Kidney epithelial cell (primary cell): ENCODE measurements at regions not wholly inside any gene's neighbourhood (a gene's known extent, or its start where the extent isn't known, plus 50 kb on each side); places are given as distances from the start of the nearest gene placed in this dataset.
"Not testable (repeated sequence)": the region's sequence is repeated elsewhere in the genome, so short reads cannot be mapped to it uniquely, and the experiment has no call there.

Experiments used
- DNase-seq: peaks from one replicate; pipeline ENCODE4 v3.0.0-alpha.2; 2010; ENCODE audit warnings: low read depth
- H3K27me3 ChIP-seq: 2 replicates; pipeline ENCODE4 v1.6.0; 2011; ENCODE audit warnings: low read length; ENCODE audit not compliant: control insufficient read depth, insufficient read depth
- H3K36me3 ChIP-seq: 2 replicates; pipeline ENCODE4 v1.5.1; 2011; ENCODE audit warnings: low read length; ENCODE audit not compliant: control insufficient read depth, insufficient read depth
- H3K4me3 ChIP-seq: 2 replicates; pipeline ENCODE4 v1.5.1; 2011; ENCODE audit warnings: low read depth, mild to moderate bottlenecking, control low read depth, low read length
- TF ChIP-seq, protein P1 (sequence below): IDR thresholded peaks from 2 replicates; pipeline ENCODE4 v1.5.1; 2011; ENCODE audit warnings: mild to moderate bottlenecking, moderate library complexity, low read length, control low read depth, inconsistent platforms; ENCODE audit not compliant: insufficient read depth, poor library complexity, severe bottlenecking

DNA sequence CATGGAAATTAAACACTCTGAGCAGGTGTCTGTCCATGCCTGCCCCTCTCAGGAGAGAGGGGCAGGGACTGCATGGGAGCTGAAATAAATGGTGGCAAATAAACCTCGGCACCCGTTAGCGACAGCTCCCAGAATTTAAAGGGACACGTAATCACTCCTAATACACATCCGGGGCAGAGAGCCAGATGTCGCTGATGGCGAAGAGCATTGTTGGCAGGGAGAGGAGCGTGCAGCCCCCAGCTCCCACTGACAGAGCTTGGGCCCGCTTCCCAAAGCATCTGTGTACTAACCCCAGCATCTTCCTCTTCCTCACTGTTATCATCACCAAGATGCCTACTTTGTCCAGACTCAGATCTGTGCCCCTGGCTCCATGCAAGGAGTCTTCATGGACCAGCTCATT, 85.8 kb downstream of the IRX5 start:
- TF ChIP-seq, protein P1, sequence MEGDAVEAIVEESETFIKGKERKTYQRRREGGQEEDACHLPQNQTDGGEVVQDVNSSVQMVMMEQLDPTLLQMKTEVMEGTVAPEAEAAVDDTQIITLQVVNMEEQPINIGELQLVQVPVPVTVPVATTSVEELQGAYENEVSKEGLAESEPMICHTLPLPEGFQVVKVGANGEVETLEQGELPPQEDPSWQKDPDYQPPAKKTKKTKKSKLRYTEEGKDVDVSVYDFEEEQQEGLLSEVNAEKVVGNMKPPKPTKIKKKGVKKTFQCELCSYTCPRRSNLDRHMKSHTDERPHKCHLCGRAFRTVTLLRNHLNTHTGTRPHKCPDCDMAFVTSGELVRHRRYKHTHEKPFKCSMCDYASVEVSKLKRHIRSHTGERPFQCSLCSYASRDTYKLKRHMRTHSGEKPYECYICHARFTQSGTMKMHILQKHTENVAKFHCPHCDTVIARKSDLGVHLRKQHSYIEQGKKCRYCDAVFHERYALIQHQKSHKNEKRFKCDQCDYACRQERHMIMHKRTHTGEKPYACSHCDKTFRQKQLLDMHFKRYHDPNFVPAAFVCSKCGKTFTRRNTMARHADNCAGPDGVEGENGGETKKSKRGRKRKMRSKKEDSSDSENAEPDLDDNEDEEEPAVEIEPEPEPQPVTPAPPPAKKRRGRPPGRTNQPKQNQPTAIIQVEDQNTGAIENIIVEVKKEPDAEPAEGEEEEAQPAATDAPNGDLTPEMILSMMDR: no peak
- no peaks in the 10 kb centered on the region for H3K27me3 ChIP-seq
- no peaks in the 10 kb centered on the region for H3K36me3 ChIP-seq
- DNase-seq: no peak
- H3K4me3 ChIP-seq: no peak overlapping the region

DNA sequence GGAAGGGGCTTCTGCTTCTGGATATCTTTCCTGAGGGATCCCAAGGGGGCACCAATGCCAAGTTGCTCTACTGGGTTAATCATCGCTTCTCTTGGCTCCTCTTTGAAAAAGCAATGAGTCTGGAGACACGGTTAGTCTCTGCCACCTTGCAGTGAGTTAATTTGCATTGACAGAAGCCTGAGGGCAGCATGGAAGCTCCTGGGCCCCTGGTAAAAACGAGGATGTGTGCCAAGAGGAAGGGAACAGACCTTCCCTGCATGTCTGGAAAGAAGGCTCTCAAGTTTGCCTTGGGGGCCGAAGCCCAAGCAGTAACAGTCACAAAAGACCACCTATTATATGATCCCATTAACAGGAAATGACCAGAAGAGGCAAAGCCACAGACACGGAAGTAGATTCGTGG, 86.7 kb downstream of the IRX5 start:
- no peaks in the 10 kb centered on the region for H3K36me3 ChIP-seq
- H3K4me3 ChIP-seq: no peak overlapping the region
- TF ChIP-seq, protein P1: no peak
- H3K27me3 ChIP-seq: no peaks in the 10 kb centered on the region
- DNase-seq: no peak

DNA sequence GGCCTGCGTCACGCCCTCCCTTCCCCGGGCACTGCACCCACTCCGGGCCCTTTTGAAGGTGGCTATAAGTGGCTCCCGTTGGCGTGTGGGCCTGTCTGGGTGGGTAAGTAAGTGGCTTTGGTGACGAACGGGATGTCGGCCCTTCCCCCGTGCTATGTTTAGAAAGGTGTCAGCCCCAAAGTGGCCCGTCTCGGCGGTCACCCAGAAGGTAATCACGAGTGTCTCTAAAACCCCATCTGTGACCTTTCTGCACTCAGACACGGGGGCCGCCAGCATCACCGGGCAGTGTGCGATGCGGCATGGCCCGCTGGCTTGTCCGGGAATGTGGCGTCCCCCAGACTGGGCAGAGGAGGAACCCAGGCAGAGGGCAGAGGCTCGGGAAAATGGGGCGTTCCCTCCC, 88.2 kb downstream of the IRX5 start:
- TF ChIP-seq, protein P1: no peak
- H3K4me3 ChIP-seq: no peak overlapping the region
- no peak for DNase-seq
- H3K36me3 ChIP-seq: no peaks in the 10 kb centered on the region
- H3K27me3 ChIP-seq: no peaks in the 10 kb centered on the region

DNA sequence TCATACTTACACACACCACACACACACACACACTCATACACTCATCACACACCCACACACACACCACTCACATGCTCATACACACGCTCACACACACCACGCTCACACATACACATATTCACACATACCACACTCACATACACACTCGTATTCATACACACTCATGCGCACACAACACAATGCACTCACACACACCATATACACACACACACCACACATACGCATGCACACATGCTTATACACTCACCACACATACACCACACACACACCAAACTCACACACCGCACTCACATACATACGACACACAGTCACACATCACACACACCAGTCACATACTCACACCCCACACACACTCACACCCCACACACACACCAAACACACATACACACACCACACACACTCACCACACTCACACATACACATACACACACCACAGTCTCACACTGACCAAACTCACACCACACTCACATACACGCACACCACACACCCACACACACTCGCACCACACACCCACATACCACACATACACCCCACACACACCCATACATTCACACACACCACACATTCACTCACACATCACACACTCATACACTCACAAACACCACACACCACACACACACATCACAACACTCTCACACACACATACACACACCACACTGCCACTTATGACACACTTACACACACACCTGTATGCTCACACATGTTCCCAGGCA, 88.9 kb downstream of the IRX5 start:
- TF ChIP-seq, protein P1: no peak
- DNase-seq: no peak
- Histone ChIP-seq H3K4me3 (no peak overlapping the region), H3K27me3 (no peaks in the 10 kb centered on the region), H3K36me3 (no peaks in the 10 kb centered on the region)

DNA sequence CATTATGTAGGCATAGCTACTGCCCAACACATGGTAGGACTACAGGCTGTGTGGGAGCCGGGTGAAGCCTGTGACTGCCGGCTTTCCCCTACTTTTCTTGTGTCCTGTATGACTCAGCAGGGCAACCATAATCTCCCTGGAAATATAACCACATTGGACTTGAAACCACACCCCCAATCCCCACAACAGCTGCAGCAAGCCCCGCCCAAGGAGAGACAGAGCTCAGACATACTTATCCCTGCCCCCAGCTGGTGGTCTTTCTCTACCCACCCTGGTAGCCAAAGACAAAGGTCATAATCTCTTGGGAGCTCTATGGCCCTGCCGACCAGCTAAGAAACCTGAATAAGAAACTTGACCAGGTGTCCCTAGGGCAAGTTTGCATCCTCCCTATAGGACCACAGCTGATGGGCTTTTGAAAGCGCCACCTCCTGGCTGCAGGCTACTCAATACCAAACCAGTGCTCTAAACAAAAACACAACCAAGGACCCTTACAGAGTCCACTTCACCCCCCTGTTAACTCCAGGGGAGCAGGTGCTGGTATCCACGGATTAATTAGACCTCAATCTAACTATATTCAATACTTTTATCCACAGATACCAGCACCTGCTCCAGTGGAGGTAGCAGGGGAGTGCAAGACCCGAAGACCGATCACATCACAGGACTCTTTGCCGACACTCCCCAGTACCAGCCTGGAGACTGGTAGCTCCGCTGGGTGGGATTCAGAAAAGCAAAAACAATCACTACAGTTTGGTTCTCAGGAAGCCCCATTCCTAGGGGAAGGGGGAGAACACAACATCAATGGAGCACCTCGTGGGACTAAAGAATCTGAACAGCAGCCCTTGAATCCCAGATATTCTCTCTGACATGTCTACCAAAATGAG, 91.2 kb downstream of the IRX5 start:
- H3K4me3 ChIP-seq: no peak overlapping the region
- no peaks in the 10 kb centered on the region for H3K27me3 ChIP-seq
- TF ChIP-seq, protein P1: no peak
- DNase-seq: no peak
- no peaks in the 10 kb centered on the region for H3K36me3 ChIP-seq

DNA sequence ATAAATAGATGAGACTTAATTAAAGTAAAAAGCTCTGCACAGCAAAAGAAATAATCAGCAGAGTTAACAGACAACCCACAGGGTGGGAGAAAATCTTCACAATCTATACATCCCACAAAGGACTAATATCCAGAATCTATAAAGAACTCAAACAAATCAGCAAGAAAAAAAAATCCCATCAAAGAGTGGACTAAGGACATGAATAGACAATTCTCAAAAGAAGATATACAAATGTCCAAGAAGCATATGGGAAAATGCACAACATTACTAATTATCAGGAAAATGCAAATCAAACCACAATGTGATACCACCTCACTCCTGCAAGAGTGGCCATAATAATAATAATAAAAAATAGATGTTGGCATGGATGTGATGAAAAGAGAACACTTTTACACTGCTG, 96.6 kb downstream of the IRX5 start:
- H3K4me3 ChIP-seq, H3K36me3 ChIP-seq, DNase-seq, H3K27me3 ChIP-seq: not testable (repeated sequence)
